ENCODE measurements at regions not wholly inside any gene's neighbourhood (a gene's known extent, or its start where the extent isn't known, plus 50 kb on each side); places are given as distances from the start of the nearest gene placed in this dataset.

DNA sequence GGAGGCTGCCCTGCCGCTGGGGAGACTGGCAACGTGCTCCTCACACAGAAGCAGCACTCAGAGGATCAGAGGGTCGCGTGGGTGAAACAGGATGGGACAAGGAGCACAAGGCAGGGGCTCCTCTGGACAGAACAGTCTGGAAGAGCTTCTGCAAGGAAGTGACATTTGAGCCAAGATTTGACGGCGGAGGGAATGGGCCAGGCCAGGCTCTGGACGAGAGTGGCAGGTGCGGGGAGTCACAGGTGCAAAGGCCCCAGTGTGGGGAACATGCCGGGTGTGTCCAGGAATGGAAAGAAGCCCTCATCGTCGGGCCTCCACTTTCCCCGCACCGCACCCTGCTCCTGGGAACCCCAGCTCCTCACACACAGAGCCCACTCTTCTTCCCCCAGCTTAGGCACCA, 84.0 kb downstream of the RFLNA start:
- TF ChIP-seq, protein P1, sequence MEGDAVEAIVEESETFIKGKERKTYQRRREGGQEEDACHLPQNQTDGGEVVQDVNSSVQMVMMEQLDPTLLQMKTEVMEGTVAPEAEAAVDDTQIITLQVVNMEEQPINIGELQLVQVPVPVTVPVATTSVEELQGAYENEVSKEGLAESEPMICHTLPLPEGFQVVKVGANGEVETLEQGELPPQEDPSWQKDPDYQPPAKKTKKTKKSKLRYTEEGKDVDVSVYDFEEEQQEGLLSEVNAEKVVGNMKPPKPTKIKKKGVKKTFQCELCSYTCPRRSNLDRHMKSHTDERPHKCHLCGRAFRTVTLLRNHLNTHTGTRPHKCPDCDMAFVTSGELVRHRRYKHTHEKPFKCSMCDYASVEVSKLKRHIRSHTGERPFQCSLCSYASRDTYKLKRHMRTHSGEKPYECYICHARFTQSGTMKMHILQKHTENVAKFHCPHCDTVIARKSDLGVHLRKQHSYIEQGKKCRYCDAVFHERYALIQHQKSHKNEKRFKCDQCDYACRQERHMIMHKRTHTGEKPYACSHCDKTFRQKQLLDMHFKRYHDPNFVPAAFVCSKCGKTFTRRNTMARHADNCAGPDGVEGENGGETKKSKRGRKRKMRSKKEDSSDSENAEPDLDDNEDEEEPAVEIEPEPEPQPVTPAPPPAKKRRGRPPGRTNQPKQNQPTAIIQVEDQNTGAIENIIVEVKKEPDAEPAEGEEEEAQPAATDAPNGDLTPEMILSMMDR (conservative IDR thresholded peaks at IDR 0.05) = no peak
- Histone ChIP-seq H3K9ac (ENCODE audit: extremely low read depth, insufficient read length, low read length) (no peak overlapping the region), H2AK5ac (ENCODE audit: insufficient read length, low read length) (no peak overlapping the region), H4K20me1 (ENCODE audit: control insufficient read depth, insufficient read depth, insufficient read length) (no peaks in the 10 kb centered on the region), H3K23me2 (ENCODE audit: insufficient read length, low read depth, low read length, poor library complexity, severe bottlenecking) (no peaks in the 10 kb centered on the region), H2BK15ac (ENCODE audit: low read depth, low read length) (no peak overlapping the region), H2BK20ac (ENCODE audit: low read depth, low read length, poor library complexity, severe bottlenecking) (no peak overlapping the region), H4K5ac (ENCODE audit: insufficient read length, low read depth, low read length) (no peak overlapping the region), H3K79me1 (ENCODE audit: insufficient read depth, low read depth, low read length, poor library complexity, severe bottlenecking) (no peaks in the 10 kb centered on the region), H4K8ac (replicated peaks; ENCODE audit: insufficient read length, low read depth, low read length) (no peak overlapping the region), H3K27ac (ENCODE audit: insufficient read length, low read depth, low read length) (no peak overlapping the region), H3K56ac (ENCODE audit: insufficient read length, low read depth, low read length) (no peak overlapping the region), H2BK5ac (ENCODE audit: insufficient read length, low read length) (no peak overlapping the region), H3K4me2 (ENCODE audit: insufficient read depth, insufficient read length, low read length) (no peak overlapping the region), H2BK120ac (ENCODE audit: low read depth, low read length, poor library complexity, severe bottlenecking) (no peak overlapping the region), H3K27me3 (ENCODE audit: insufficient read depth, low read length) (no peaks in the 10 kb centered on the region), H2BK12ac (ENCODE audit: insufficient read length, low read depth, low read length) (no peak overlapping the region), H4K91ac (ENCODE audit: insufficient read length, low read depth, low read length) (no peak overlapping the region), H3K4me1 (ENCODE audit: insufficient read depth, low read length) (no peaks in the 10 kb centered on the region), H3K4ac (ENCODE audit: low read depth, low read length) (no peak overlapping the region), H3T11ph (ENCODE audit: low read length) (no peak overlapping the region), H3K14ac (ENCODE audit: insufficient read depth, low read length) (no peak overlapping the region), H3K9me3 (ENCODE audit: control insufficient read depth, low read depth, low read length) (no peaks in the 10 kb centered on the region), H3K79me2 (ENCODE audit: insufficient read depth, low read length) (no peaks in the 10 kb centered on the region), H2AFZ (ENCODE audit: low read length) (no peak overlapping the region), H3K23ac (ENCODE audit: insufficient read length, low read depth, low read length) (no peak overlapping the region), H3K18ac (ENCODE audit: insufficient read length, low read depth, low read length) (no peak overlapping the region)
- DNase-seq = no peak
- H3K27ac Mint-ChIP-seq = peak overlapping the region in 2 of 3 experiments; percentile 80 to 81; a peak in 5 of 7 replicates
- no peaks in the 10 kb centered on the region for H3K9me3 Mint-ChIP-seq
- H3K27me3 Mint-ChIP-seq (ENCODE audit: low read depth) = no peaks in the 10 kb centered on the region
- H3K36me3 Mint-ChIP-seq (ENCODE audit: insufficient read depth in 1 of 3, low read depth in 3 of 3) = peaks cover 17 to 50% (median 34%) of the 10 kb centered on the region in 3 experiments; a peak in 6 of 7 replicates
- WGBS (ENCODE audit: extremely low coverage, insufficient read length, low lambda C conversion rate) = no CpG with 5 or more reads among the region's 13 CpGs
- no peaks in the 10 kb centered on the region for H3K4me1 Mint-ChIP-seq
- H3K4me3 Mint-ChIP-seq = no peak overlapping the region

Measured in H9 (cell line).